Endothelial cell of umbilical vein (primary cell): ENCODE measurements at regions not wholly inside any gene's neighbourhood (a gene's known extent, or its start where the extent isn't known, plus 50 kb on each side); places are given as distances from the start of the nearest gene placed in this dataset.

Experiments
- BruUV-seq: library from RNA; stranded (reverse); fragments of 400-500 nt; replicated peaks from 2 replicates; lab custom pipeline; 2021; lab: Mats Ljungman, UMichigan
- CTCF ChIA-PET: fragments of 300-600, 350-600 bp; sonication (Branson Sonifier 250); formaldehyde crosslinking; loops from one replicate; lab custom pipeline; 2021; ENCODE audit warnings: antibody characterized with exemption, inconsistent platforms; lab: Charles Lee
- POLR2A ChIA-PET: fragments of 300-600, 350-600 bp; sonication (Branson Sonifier 250); formaldehyde crosslinking; loops from one replicate; lab custom pipeline; 2021; ENCODE audit warnings: antibody characterized with exemption, inconsistent platforms; lab: Charles Lee
- DNase-seq: peaks from one replicate; pipeline ENCODE4 v3.0.0-alpha.2; 2011; ENCODE audit warnings: low read depth, low spot score
- FAIRE-seq: peaks from 2 replicates; lab custom pipeline; 2011; peaks lifted over from hg19 to GRCh38; lab: Jason Lieb, UNC
- H2AFZ ChIP-seq: 2 replicates; pipeline ENCODE4 v1.6.0; 2012; ENCODE audit warnings: low read depth, low read length, control low read depth, inconsistent platforms
- H3K27ac ChIP-seq: 2 replicates; pipeline ENCODE4 v1.5.1; 2011; ENCODE audit warnings: low read depth, mild to moderate bottlenecking, control low read depth, low read length, moderate library complexity; ENCODE audit not compliant: insufficient read depth
- H3K27me3 ChIP-seq, 2 experiments: 2 replicates each; pipeline versions ENCODE4 v1.6.0 to v1.6.1; 2011; ENCODE audit warnings: low read length in 2 of 2, mixed read lengths in 1 of 2; ENCODE audit not compliant: control insufficient read depth in 2 of 2, insufficient read depth in 2 of 2
- H3K36me3 ChIP-seq, 2 experiments: 2 replicates in 1 of 2; 3 replicates in 1 of 2; pipeline ENCODE4 v1.5.1; 2011; ENCODE audit warnings: low read length in 2 of 2, mild to moderate bottlenecking in 1 of 2, moderate library complexity in 1 of 2; ENCODE audit not compliant: control insufficient read depth in 2 of 2, insufficient read depth in 2 of 2; ENCODE audit errors: extremely low read depth in 1 of 2
- H3K4me1 ChIP-seq: 3 replicates; pipeline ENCODE4 v1.5.1; 2011; ENCODE audit warnings: mild to moderate bottlenecking, low read length; ENCODE audit not compliant: control insufficient read depth, insufficient read depth; ENCODE audit errors: extremely low read depth
- H3K4me2 ChIP-seq: 2 replicates; pipeline ENCODE4 v1.6.1; 2011; ENCODE audit warnings: low read length, control low read depth, mixed read lengths; ENCODE audit not compliant: insufficient read depth
- H3K4me3 ChIP-seq, 3 experiments: fragments of 200-600 bp in 1 of 3; sonication (generic), shearing (Covaris generic) in 1 of 3; replicated peaks in 1 of 3; 2 replicates each; pipeline ENCODE4 v1.5.1; 2011 to 2016; ENCODE audit warnings: control low read depth in 3 of 3, low read length in 3 of 3, mild to moderate bottlenecking in 2 of 3, inconsistent platforms in 1 of 3, low read depth in 1 of 3, moderate library complexity in 1 of 3; ENCODE audit not compliant: insufficient read depth in 1 of 3
- H3K79me2 ChIP-seq: 2 replicates; pipeline ENCODE4 v1.6.0; 2012; ENCODE audit warnings: low read length, inconsistent platforms; ENCODE audit not compliant: control insufficient read depth, insufficient read depth
- H3K9ac ChIP-seq: replicated peaks from 2 replicates; pipeline ENCODE3; 2011; ENCODE audit warnings: low read length, control low read depth; ENCODE audit not compliant: insufficient read depth; ENCODE audit errors: extremely low read depth
- H3K9me1 ChIP-seq: replicated peaks from 3 replicates; pipeline ENCODE4 v1.6.0; 2011; ENCODE audit warnings: mild to moderate bottlenecking, low read length; ENCODE audit not compliant: control insufficient read depth, insufficient read depth; ENCODE audit errors: extremely low read depth
- H3K9me3 ChIP-seq: replicated peaks from 2 replicates; pipeline ENCODE4 v1.5.1; 2012; ENCODE audit warnings: low read length, inconsistent platforms; ENCODE audit not compliant: control insufficient read depth, insufficient read depth
- H4K20me1 ChIP-seq: replicated peaks from 2 replicates; pipeline ENCODE3; 2011; ENCODE audit warnings: mild to moderate bottlenecking, low read length; ENCODE audit not compliant: control insufficient read depth, insufficient read depth; ENCODE audit errors: extremely low read depth
- CTCF ChIP-seq, 2 donors: IDR thresholded peaks; 1 replicate in 1 of 2; 2 replicates in 1 of 2; pipeline ENCODE4 v1.5.1; 2011; ENCODE audit warnings: low read length in 2 of 2, mild to moderate bottlenecking in 2 of 2, moderate library complexity in 2 of 2, control low read depth in 1 of 2, inconsistent platforms in 1 of 2, low read depth in 1 of 2; ENCODE audit not compliant: insufficient read depth in 1 of 2; ENCODE audit errors: extremely low read depth in 1 of 2
- EZH2 ChIP-seq: IDR thresholded peaks from 2 replicates; pipeline ENCODE4 v1.6.1; 2012; ENCODE audit warnings: borderline replicate concordance, low read depth, mild to moderate bottlenecking, moderate library complexity, low read length, inconsistent platforms; ENCODE audit not compliant: severe bottlenecking
- FOS ChIP-seq: IDR thresholded peaks from 2 replicates; pipeline ENCODE4 v1.6.1; 2011; ENCODE audit warnings: mild to moderate bottlenecking, low read length, moderate library complexity, borderline replicate concordance; ENCODE audit not compliant: insufficient read depth
- GATA2 ChIP-seq: IDR thresholded peaks from 2 replicates; pipeline ENCODE4 v1.7.0; 2011; ENCODE audit warnings: low read depth, mild to moderate bottlenecking, moderate library complexity, mixed read lengths, low read length; ENCODE audit not compliant: insufficient read length, insufficient read depth
- JUN ChIP-seq: IDR thresholded peaks from 2 replicates; pipeline ENCODE4 v1.6.1; 2011; ENCODE audit warnings: borderline replicate concordance, low read depth; ENCODE audit not compliant: insufficient read length, insufficient read depth
- MYC ChIP-seq: IDR thresholded peaks from one replicate; pipeline ENCODE4 v1.6.1; 2011; ENCODE audit warnings: mild to moderate bottlenecking, low read depth, low read length
- POLR2A ChIP-seq: IDR thresholded peaks from 2 replicates; pipeline ENCODE4 v1.6.1; 2012; ENCODE audit warnings: low read depth, mild to moderate bottlenecking, control low read depth, low read length
- POLR2AphosphoS5 ChIP-seq: IDR thresholded peaks from 2 replicates; pipeline ENCODE4 v1.6.1; 2012; ENCODE audit warnings: low read depth, mild to moderate bottlenecking, control low read depth, low read length, moderate library complexity; ENCODE audit not compliant: insufficient read depth
- dilution Hi-C: fragments of 300-500 bp; cut with MboI; formaldehyde crosslinking; loops from one replicate; pipeline ENCODE4 v1.15.0; 2019; ENCODE audit warnings: low sequenced_read_pairs; ENCODE audit not compliant: extremely low pct_ligation_motif_present
- intact Hi-C: fragments of 100-400 bp; cut with micrococcal nuclease; formaldehyde crosslinking; loops from one replicate; pipeline ENCODE4 v1.10.0; 2022
- TF ChIP-seq, protein P1 (sequence below): IDR thresholded peaks from 2 replicates; pipeline ENCODE4 v1.6.1; 2011; ENCODE audit not compliant: insufficient read depth, insufficient read length

- Histone ChIP-seq H3K4me3 (no peak overlapping the region), H3K9me3 (peaks cover 3% of the 10 kb centered on the region), H3K9ac (no peak overlapping the region), H2AFZ (no peak overlapping the region), H3K27ac (no peak overlapping the region), H3K27me3 (no peaks in the 10 kb centered on the region), H3K79me2 (no peaks in the 10 kb centered on the region), H3K9me1 (no peaks in the 10 kb centered on the region), H3K4me2 (no peak overlapping the region), H3K36me3 (no peaks in the 10 kb centered on the region), H4K20me1 (no peaks in the 10 kb centered on the region), H3K4me1 (no peaks in the 10 kb centered on the region)
- FAIRE-seq = no peak
- BruUV-seq = no TSS peak
- no peak for TF ChIP-seq FOS
- no peak for TF ChIP-seq GATA2
- TF ChIP-seq POLR2AphosphoS5 = no peak
- TF ChIP-seq, protein P1, sequence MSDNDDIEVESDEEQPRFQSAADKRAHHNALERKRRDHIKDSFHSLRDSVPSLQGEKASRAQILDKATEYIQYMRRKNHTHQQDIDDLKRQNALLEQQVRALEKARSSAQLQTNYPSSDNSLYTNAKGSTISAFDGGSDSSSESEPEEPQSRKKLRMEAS = no peak
- TF ChIP-seq MYC = no peak
- TF ChIP-seq EZH2 = no peak
- no peak for TF ChIP-seq JUN
- no peak for TF ChIP-seq POLR2A
- no peak for TF ChIP-seq CTCF (IDR thresholded peaks at IDR 0.05; ENCODE audit: extremely low read depth in 1 of 2, insufficient read depth in 1 of 2, low read depth in 1 of 2, low read length in 2 of 2)
- intact Hi-C loops (no loop called here), dilution Hi-C loops (no loop called here)
- ChIA-PET POLR2A (no interaction called here), CTCF (no interaction called here)
- no peak for DNase-seq
These were observed 494.0 kb upstream of the MYT1L start for GRCh38 chr2:2825062-2825461.
